Tibial nerve (tissue), 3 donors: ENCODE measurements at regions not wholly inside any gene's neighbourhood (a gene's known extent, or its start where the extent isn't known, plus 50 kb on each side); places are given as distances from the start of the nearest gene placed in this dataset.

ENCODE experiments used
- POLR2A ChIP-seq, 2 donors: fragments of 450-650 bp; IDR thresholded peaks; one replicate each; pipeline ENCODE4 v1.6.1; 2017; ENCODE audit warnings: antibody characterized with exemption in 2 of 2, mild to moderate bottlenecking in 2 of 2, moderate library complexity in 2 of 2
- TF ChIP-seq, protein P1 (sequence below), 5 experiments: fragments of 200-600 bp in 3 of 5; fragments of 450-650 bp in 2 of 5; sonication (generic) in 3 of 5; IDR thresholded peaks; one replicate each; pipeline ENCODE4 v1.5.1; 2016 to 2019; ENCODE audit warnings: antibody characterized with exemption in 5 of 5, mild to moderate bottlenecking in 3 of 5, moderate library complexity in 2 of 5

DNA sequence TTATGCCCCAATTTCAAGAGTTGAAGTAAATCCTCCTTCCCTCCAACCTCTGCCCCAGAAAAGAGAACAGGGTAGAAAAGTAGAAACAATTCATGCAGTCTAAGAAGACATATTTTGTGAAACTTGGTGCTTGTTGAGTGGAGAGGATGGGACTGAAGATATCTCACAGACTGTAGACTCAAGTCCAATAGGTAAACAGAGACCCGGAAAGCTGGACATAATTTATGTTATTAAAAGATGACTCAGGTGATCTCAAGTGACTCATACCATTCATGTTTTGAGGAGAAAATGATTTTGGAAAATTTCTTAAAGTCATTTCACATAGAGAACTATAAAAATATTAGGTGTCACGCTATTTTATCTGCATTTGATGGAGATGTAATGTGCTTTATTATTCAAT lies 203.1 kb upstream of the SOX9 start:
- TF ChIP-seq, protein P1, sequence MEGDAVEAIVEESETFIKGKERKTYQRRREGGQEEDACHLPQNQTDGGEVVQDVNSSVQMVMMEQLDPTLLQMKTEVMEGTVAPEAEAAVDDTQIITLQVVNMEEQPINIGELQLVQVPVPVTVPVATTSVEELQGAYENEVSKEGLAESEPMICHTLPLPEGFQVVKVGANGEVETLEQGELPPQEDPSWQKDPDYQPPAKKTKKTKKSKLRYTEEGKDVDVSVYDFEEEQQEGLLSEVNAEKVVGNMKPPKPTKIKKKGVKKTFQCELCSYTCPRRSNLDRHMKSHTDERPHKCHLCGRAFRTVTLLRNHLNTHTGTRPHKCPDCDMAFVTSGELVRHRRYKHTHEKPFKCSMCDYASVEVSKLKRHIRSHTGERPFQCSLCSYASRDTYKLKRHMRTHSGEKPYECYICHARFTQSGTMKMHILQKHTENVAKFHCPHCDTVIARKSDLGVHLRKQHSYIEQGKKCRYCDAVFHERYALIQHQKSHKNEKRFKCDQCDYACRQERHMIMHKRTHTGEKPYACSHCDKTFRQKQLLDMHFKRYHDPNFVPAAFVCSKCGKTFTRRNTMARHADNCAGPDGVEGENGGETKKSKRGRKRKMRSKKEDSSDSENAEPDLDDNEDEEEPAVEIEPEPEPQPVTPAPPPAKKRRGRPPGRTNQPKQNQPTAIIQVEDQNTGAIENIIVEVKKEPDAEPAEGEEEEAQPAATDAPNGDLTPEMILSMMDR (IDR thresholded peaks at IDR 0.05), result no peak
- no peak for TF ChIP-seq POLR2A (IDR thresholded peaks at IDR 0.05)
